Upper lobe of left lung (tissue), 6 donors: ENCODE measurements at regions not wholly inside any gene's neighbourhood (a gene's known extent, or its start where the extent isn't known, plus 50 kb on each side); places are given as distances from the start of the nearest gene placed in this dataset.

Source experiments
- ATAC-seq, 2 donors: fragments of 200-7000 bp; cut with Tn5 transposase; one replicate each; pipeline ENCODE4 v1.9.1; 2022; ENCODE audit warnings: mild to moderate bottlenecking in 2 of 2, moderate library complexity in 2 of 2; ENCODE audit not compliant: low FRiP score in 2 of 2
- DNase-seq, 2 donors: peaks; one replicate each; pipeline ENCODE4 v3.0.0-alpha.2; 2019 to 2020
- H3K27ac ChIP-seq, 4 donors: fragments of 200-600 bp; sonication (generic); one replicate each; pipeline ENCODE4 v1.5.1; 2016 to 2019
- H3K27me3 ChIP-seq, 4 donors: fragments of 200-600 bp; sonication (generic); one replicate each; pipeline ENCODE4 v1.5.1; 2017 to 2019
- H3K36me3 ChIP-seq, 4 donors: fragments of 200-600 bp; sonication (generic); one replicate each; pipeline ENCODE4 v1.5.1; 2016 to 2019
- H3K4me1 ChIP-seq, 4 donors: fragments of 200-600 bp; sonication (generic); one replicate each; pipeline ENCODE4 v1.5.1; 2018 to 2019
- H3K4me3 ChIP-seq, 4 donors: fragments of 200-600 bp; sonication (generic); one replicate each; pipeline ENCODE4 v1.5.1; 2017 to 2019; ENCODE audit warnings: mild to moderate bottlenecking in 2 of 4, moderate library complexity in 1 of 4
- H3K9me3 ChIP-seq, 4 donors: fragments of 200-600 bp; sonication (generic); one replicate each; pipeline ENCODE4 v1.5.1; 2018 to 2019
- EP300 ChIP-seq, 4 donors: sonication (generic); formaldehyde crosslinking; IDR thresholded peaks; one replicate each; pipeline ENCODE4 v1.5.1; 2017; ENCODE audit warnings: antibody characterized with exemption in 4 of 4, control low read depth in 2 of 4
- POLR2A ChIP-seq, 4 donors: fragments of 450-650 bp; IDR thresholded peaks; one replicate each; pipeline ENCODE4 v1.5.1; 2016 to 2017; ENCODE audit warnings: antibody characterized with exemption in 4 of 4, mild to moderate bottlenecking in 2 of 4
- POLR2AphosphoS5 ChIP-seq, 2 donors: sonication (generic); formaldehyde crosslinking; IDR thresholded peaks; one replicate each; pipeline ENCODE4 v1.5.1; 2017; ENCODE audit warnings: antibody characterized with exemption in 2 of 2
- WGBS, 2 donors: methylation state at CpG; one replicate each; pipeline ENCODE4 v1.1.5; 2017 to 2018; 5-methylcytosine and 5-hydroxymethylcytosine counted together
- TF ChIP-seq, protein P1 (sequence below), 6 experiments: fragments of 450-650 bp in 4 of 6; fragments of 200-600 bp in 2 of 6; sonication (generic) in 2 of 6; IDR thresholded peaks; one replicate each; pipeline ENCODE4 v1.5.1; 2016 to 2019; ENCODE audit warnings: antibody characterized with exemption in 6 of 6
- donor health status: DM: no; HTN: no; CAD: no; lungs with moderate emphysema.
- donor health status: DM: no; HTN: yes; CAD: no; lungs with severe emphysema.

DNA sequence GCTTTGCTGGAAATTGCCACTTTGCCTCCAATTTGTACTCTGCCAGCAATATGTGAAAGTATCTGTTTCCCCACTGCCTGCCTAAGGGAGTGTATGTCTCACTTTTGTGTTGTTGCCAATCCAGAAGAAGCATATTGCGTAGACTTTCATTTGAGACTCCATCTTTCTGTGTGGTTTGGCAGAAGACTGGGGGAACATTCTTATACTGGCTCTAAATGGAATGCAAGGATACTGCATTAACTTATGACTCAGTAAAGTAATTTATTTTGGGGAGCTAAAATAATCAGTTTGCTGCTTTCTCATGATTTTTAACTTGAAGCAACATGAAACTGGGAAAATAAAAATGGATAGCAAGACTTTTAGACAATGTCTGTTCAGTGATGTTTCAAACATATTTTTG, 107.7 kb upstream of the TMPRSS2 start:
- TF ChIP-seq EP300 (IDR thresholded peaks at IDR 0.05) (no peak), POLR2AphosphoS5 (IDR thresholded peaks at IDR 0.05) (peak in 1 of 2 donors; percentile 24)
- Histone ChIP-seq H3K27ac (peak overlapping the region; percentile 41 to 62 (median 52)), H3K9me3 (no peaks in the 10 kb centered on the region), H3K27me3 (no peaks in the 10 kb centered on the region), H3K36me3 (no peaks in the 10 kb centered on the region), H3K4me1 (peaks cover 13 to 15% (median 14%) of the 10 kb centered on the region in 4 donors), H3K4me3 (no peak overlapping the region)
- peak in 1 of 2 donors; percentile 39 for ATAC-seq
- 77 to 89% methylated on average over 1 of the region's 1 CpG for WGBS, 2 donors
- DNase-seq, result no peak

DNA sequence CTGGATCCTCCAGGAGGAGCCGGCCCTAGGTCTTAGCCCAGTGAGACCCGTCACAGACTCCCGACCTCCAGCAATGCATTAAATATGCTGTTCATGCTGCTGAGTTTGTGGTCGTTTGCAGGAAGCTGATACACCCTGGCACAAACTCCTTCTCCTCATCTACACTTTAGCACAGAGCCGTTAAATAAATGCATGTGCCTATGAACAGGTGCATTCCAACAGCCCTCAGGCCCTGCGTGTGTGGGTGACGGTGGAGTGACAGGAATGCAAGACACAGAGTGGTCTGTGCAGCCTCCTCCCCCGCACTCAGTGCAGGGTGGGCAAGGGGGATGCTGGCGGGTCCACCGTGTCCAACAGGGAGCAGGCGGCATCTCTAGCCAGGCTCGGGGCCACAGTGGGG, 106.6 kb upstream of the TMPRSS2 start:
- 73 to 85% methylated on average over 4 to 12 of the region's 12 CpGs for WGBS, 2 donors
- H3K4me3 ChIP-seq, result no peak overlapping the region
- no peak for DNase-seq
- ATAC-seq, result no peak
- peak overlapping the region in 1 of 4 donors; percentile 9 for H3K27ac ChIP-seq
- TF ChIP-seq EP300 (IDR thresholded peaks at IDR 0.05) (no peak), POLR2A (IDR thresholded peaks at IDR 0.05) (no peak), POLR2AphosphoS5 (IDR thresholded peaks at IDR 0.05) (no peak)
- TF ChIP-seq, protein P1, sequence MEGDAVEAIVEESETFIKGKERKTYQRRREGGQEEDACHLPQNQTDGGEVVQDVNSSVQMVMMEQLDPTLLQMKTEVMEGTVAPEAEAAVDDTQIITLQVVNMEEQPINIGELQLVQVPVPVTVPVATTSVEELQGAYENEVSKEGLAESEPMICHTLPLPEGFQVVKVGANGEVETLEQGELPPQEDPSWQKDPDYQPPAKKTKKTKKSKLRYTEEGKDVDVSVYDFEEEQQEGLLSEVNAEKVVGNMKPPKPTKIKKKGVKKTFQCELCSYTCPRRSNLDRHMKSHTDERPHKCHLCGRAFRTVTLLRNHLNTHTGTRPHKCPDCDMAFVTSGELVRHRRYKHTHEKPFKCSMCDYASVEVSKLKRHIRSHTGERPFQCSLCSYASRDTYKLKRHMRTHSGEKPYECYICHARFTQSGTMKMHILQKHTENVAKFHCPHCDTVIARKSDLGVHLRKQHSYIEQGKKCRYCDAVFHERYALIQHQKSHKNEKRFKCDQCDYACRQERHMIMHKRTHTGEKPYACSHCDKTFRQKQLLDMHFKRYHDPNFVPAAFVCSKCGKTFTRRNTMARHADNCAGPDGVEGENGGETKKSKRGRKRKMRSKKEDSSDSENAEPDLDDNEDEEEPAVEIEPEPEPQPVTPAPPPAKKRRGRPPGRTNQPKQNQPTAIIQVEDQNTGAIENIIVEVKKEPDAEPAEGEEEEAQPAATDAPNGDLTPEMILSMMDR (IDR thresholded peaks at IDR 0.05), result no peak
- H3K27me3 ChIP-seq, result no peaks in the 10 kb centered on the region
- H3K36me3 ChIP-seq, result no peaks in the 10 kb centered on the region
- H3K9me3 ChIP-seq, result no peaks in the 10 kb centered on the region
- peaks cover 14 to 15% (median 14%) of the 10 kb centered on the region in 4 donors for H3K4me1 ChIP-seq

DNA sequence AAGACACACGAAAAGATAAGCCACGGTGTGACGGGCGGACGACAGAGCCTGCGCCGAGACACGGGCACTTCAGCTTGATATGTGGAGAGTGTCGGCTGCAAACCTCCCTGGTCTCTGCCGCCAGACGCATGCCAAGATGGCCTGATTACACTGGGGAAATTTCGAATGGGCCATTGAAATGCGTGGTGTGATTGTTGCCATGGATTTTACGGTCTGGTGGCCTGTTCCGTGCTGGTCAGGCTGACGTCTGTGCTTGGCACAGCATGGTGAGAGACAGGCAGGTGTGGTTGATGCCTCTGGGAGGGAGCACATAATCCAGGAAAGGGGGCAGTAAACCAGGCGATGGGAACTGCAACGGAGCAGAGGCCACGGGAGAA, 105.6 kb upstream of the TMPRSS2 start:
- H3K4me1 ChIP-seq, result peaks cover 14 to 15% (median 14%) of the 10 kb centered on the region in 4 donors
- H3K9me3 ChIP-seq, result no peaks in the 10 kb centered on the region
- H3K36me3 ChIP-seq, result no peaks in the 10 kb centered on the region
- DNase-seq (no peak), ATAC-seq (no peak)
- 94 to 95% methylated on average over 18 to 19 of the region's 19 CpGs for WGBS, 2 donors
- TF ChIP-seq EP300 (IDR thresholded peaks at IDR 0.05) (no peak), POLR2AphosphoS5 (IDR thresholded peaks at IDR 0.05) (no peak), POLR2A (IDR thresholded peaks at IDR 0.05) (no peak)
- TF ChIP-seq, protein P1 (IDR thresholded peaks at IDR 0.05), result no peak
- H3K27ac ChIP-seq, result peak overlapping the region in 3 of 4 donors; percentile 36 to 55 (median 48)
- H3K27me3 ChIP-seq, result no peaks in the 10 kb centered on the region
- H3K4me3 ChIP-seq, result no peak overlapping the region

DNA sequence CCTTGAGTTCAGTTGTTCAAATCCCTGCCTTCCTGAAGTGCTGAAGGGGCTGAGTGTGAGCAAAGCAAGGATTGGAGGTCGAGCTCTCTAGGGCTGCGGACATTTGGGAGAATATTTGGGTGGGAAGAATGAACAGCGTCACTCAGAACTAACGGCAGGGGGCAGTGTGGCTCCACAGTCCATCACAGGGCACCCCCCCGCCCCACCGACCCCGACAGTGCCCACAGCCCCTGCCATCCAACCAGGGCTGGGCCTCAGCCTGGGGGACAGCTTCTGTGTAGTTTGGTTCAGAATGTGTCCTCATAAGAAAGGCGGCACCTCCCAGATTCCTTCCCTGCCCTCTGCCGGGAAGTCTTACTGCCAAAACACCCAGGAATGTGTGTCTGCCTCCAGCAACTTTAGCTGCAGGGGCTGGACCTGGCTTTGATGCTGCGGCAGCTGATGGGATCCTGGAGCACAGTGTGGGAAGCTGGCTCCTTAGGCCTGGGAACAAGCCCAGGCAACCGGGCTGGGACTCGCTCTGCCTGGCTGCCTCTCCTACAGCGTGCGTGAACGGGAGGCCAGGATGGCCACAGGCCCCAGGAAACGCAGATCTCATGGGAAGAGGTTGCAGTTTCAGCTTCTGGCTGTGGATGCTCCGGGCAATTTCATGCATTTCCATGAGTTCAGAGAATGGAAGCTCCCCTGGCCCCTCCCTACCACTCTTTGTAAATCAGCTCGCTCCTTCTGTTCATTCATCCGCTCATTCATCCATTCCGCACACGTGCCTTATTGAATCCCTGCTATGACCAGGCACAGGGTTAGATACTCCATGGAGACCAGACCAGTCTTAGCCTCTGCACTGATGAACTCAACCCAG, 104.9 kb upstream of the TMPRSS2 start:
- TF ChIP-seq, protein P1 (IDR thresholded peaks at IDR 0.05), result peak; percentile 39 to 74 (median 64)
- TF ChIP-seq EP300 (IDR thresholded peaks at IDR 0.05) (peak in 1 of 4 donors; percentile 24), POLR2A (IDR thresholded peaks at IDR 0.05) (no peak), POLR2AphosphoS5 (IDR thresholded peaks at IDR 0.05) (peak; percentile 43 to 61)
- Histone ChIP-seq H3K9me3 (no peaks in the 10 kb centered on the region), H3K4me1 (peaks cover 14 to 15% (median 14%) of the 10 kb centered on the region in 4 donors), H3K4me3 (no peak overlapping the region), H3K36me3 (no peaks in the 10 kb centered on the region), H3K27me3 (no peaks in the 10 kb centered on the region), H3K27ac (peak overlapping the region; percentile 36 to 57 (median 50))
- DNase-seq (peak; percentile 56 to 87), ATAC-seq (peak; percentile 84 to 90)
- WGBS, 2 donors, result 37 to 53% methylated on average over 13 to 17 of the region's 21 CpGs

DNA sequence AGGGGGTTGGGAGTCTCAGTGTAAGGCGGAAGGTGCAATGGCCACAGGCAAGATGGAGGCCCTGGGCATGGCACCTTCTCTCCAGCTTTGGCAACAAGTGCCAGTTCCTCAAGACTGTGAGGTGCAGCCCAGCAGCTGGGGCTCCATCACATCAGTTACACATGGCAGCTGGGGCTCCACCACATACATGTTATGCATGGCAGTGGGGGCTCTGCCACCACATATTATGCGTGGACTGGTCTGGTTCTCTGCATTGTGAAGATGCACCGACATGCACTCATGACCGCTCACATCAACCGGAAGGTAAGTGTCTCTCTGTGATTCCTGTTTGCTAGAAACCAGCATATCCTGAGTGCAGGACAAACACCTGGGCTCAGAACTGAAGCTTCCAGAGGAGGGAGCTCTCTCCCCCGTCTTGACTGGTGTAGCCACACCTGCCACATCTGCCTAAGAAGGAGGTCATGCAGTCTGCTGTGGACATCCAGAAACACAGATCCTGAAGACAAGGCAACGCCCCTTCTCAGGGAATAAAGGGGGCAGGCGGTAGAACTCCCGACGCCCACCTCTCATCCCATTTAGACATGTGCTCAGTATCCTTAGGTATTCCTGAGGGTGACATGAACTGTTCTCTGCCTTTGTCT, 104.1 kb upstream of the TMPRSS2 start:
- Histone ChIP-seq H3K4me1 (peaks cover 14 to 15% (median 14%) of the 10 kb centered on the region in 4 donors), H3K27ac (peak overlapping the region; percentile 36 to 57 (median 50)), H3K9me3 (no peaks in the 10 kb centered on the region), H3K4me3 (no peak overlapping the region), H3K36me3 (no peaks in the 10 kb centered on the region), H3K27me3 (no peaks in the 10 kb centered on the region)
- DNase-seq (peak in 1 of 2 donors; percentile 50), ATAC-seq (peak in 1 of 2 donors; percentile 56)
- 45 to 64% methylated on average over 5 to 10 of the region's 10 CpGs for WGBS, 2 donors
- no peak for TF ChIP-seq EP300 (IDR thresholded peaks at IDR 0.05)
- TF ChIP-seq, protein P1 (IDR thresholded peaks at IDR 0.05), result no peak
- TF ChIP-seq POLR2A (IDR thresholded peaks at IDR 0.05), result no peak
- TF ChIP-seq POLR2AphosphoS5 (IDR thresholded peaks at IDR 0.05), result no peak
